WTC11 (cell line): ENCODE measurements at regions not wholly inside any gene's neighbourhood (a gene's known extent, or its start where the extent isn't known, plus 50 kb on each side); places are given as distances from the start of the nearest gene placed in this dataset.
A peak's percentile ranks its signal among the peaks of the same experiment; 100 is the strongest.

Experiments
- ATAC-seq: fragments of 200-7000 bp; cut with Tn5 transposase; 2 replicates; pipeline ENCODE4 v1.10.0; 2021; ENCODE audit warnings: mild to moderate bottlenecking, moderate library complexity
- CTCF ChIA-PET: fragments of 300-600 bp; sonication (Branson Sonifier 250); formaldehyde crosslinking; loops from one replicate; lab custom pipeline; 2021; ENCODE audit warnings: antibody characterized with exemption; lab: Charles Lee
- POLR2A ChIA-PET: fragments of 350-600 bp; sonication (Branson Sonifier 250); formaldehyde crosslinking; loops from one replicate; lab custom pipeline; 2021; ENCODE audit warnings: antibody characterized with exemption; lab: Charles Lee
- DNase-seq: peaks from one replicate; pipeline ENCODE4 v3.0.0; 2021; ENCODE audit warnings: low spot score
- H3K27ac Mint-ChIP-seq: 2 replicates; pipeline ENCODE4 v1.8.0; 2021; ENCODE audit warnings: mixed read lengths
- H3K27me3 Mint-ChIP-seq: 2 replicates; pipeline ENCODE4 v1.8.0; 2021; ENCODE audit warnings: low read depth, mild to moderate bottlenecking, moderate library complexity, mixed read lengths
- H3K36me3 Mint-ChIP-seq: 2 replicates; pipeline ENCODE4 v1.8.0; 2021; ENCODE audit warnings: mixed read lengths
- H3K4me1 Mint-ChIP-seq: 2 replicates; pipeline ENCODE4 v1.8.0; 2022; ENCODE audit warnings: mixed read lengths
- H3K4me3 Mint-ChIP-seq: 2 replicates; pipeline ENCODE4 v1.8.0; 2021; ENCODE audit warnings: mild to moderate bottlenecking, moderate library complexity, mixed read lengths
- H3K9me3 Mint-ChIP-seq: 2 replicates; pipeline ENCODE4 v1.8.0; 2021; ENCODE audit warnings: mixed read lengths
- ERG ChIP-seq: fragments of 250-450 bp; sonication (Bioruptor Pico); IDR thresholded peaks from 2 replicates; pipeline ENCODE4 v1.8.0; 2021; ENCODE audit warnings: mild to moderate bottlenecking
- ETV6 ChIP-seq: sonication (generic); formaldehyde crosslinking; IDR thresholded peaks from 2 replicates; pipeline ENCODE4 v1.8.1; 2022; ENCODE audit warnings: mild to moderate bottlenecking, missing genetic modification reagents
- FOXK1 ChIP-seq: sonication (generic); formaldehyde crosslinking; IDR thresholded peaks from 2 replicates; pipeline ENCODE4 v1.8.0; 2022; ENCODE audit warnings: mild to moderate bottlenecking, moderate library complexity, missing genetic modification reagents
- GABPB1 ChIP-seq: sonication (generic); formaldehyde crosslinking; IDR thresholded peaks from 2 replicates; pipeline ENCODE4 v1.8.1; 2023; ENCODE audit warnings: mild to moderate bottlenecking, missing genetic modification reagents
- GTF2I ChIP-seq: fragments of 250-450 bp; sonication (Bioruptor Pico); conservative IDR thresholded peaks from 2 replicates; pipeline ENCODE4 v1.4.0; 2021; ENCODE audit warnings: mild to moderate bottlenecking
- HMGA2 ChIP-seq: fragments of 250-450 bp; sonication (Bioruptor Pico); IDR thresholded peaks from 2 replicates; pipeline ENCODE4 v1.4.0; 2021; ENCODE audit warnings: mild to moderate bottlenecking, moderate library complexity
- OVOL2 ChIP-seq: fragments of 250-450 bp; sonication (Bioruptor Pico); IDR thresholded peaks from 2 replicates; pipeline ENCODE4 v1.9.0; 2021; ENCODE audit warnings: mild to moderate bottlenecking, borderline replicate concordance
- RORB ChIP-seq: fragments of 250-450 bp; sonication (Bioruptor Pico); IDR thresholded peaks from 2 replicates; pipeline ENCODE4 v1.9.0; 2021; ENCODE audit warnings: mild to moderate bottlenecking
- STAT6 ChIP-seq: sonication (generic); formaldehyde crosslinking; conservative IDR thresholded peaks from 2 replicates; pipeline ENCODE4 v1.8.1; 2023; ENCODE audit warnings: mild to moderate bottlenecking, low read depth, missing genetic modification reagents, moderate library complexity
- TP53 ChIP-seq: sonication (generic); formaldehyde crosslinking; IDR thresholded peaks from 2 replicates; pipeline ENCODE4 v1.8.1; 2023; ENCODE audit warnings: mild to moderate bottlenecking, missing genetic modification reagents
- ZNF263 ChIP-seq: sonication (generic); formaldehyde crosslinking; IDR thresholded peaks from 2 replicates; pipeline ENCODE4 v1.8.1; 2022; ENCODE audit warnings: low read depth, mild to moderate bottlenecking, moderate library complexity, missing genetic modification reagents
- ZNF317 ChIP-seq: sonication (generic); formaldehyde crosslinking; IDR thresholded peaks from 2 replicates; pipeline ENCODE4 v1.8.1; 2023; ENCODE audit warnings: low read depth, mild to moderate bottlenecking, moderate library complexity, missing genetic modification reagents, borderline replicate concordance
- ZNF512 ChIP-seq: sonication (generic); formaldehyde crosslinking; IDR thresholded peaks from 2 replicates; pipeline ENCODE4 v1.8.1; 2022; ENCODE audit warnings: missing genetic modification reagents, borderline replicate concordance
- TF ChIP-seq, protein P1 (sequence below): sonication (generic); formaldehyde crosslinking; IDR thresholded peaks from 2 replicates; pipeline ENCODE4 v1.8.1; 2022; ENCODE audit warnings: low read depth, mild to moderate bottlenecking, moderate library complexity, missing genetic modification reagents, borderline replicate concordance
- TF ChIP-seq, protein P2 (sequence below): sonication (generic); formaldehyde crosslinking; IDR thresholded peaks from 2 replicates; pipeline ENCODE4 v1.8.0; 2022; ENCODE audit warnings: mild to moderate bottlenecking, missing genetic modification reagents
- TF ChIP-seq, protein P3 (sequence below): sonication (generic); formaldehyde crosslinking; IDR thresholded peaks from 2 replicates; pipeline ENCODE4 v1.8.1; 2022; ENCODE audit warnings: mild to moderate bottlenecking, missing genetic modification reagents, moderate library complexity, borderline replicate concordance
- TF ChIP-seq, protein P4 (sequence below): fragments of 250-450 bp; sonication (Bioruptor Pico); conservative IDR thresholded peaks from 2 replicates; pipeline ENCODE4 v1.9.0; 2021; ENCODE audit warnings: mild to moderate bottlenecking
- TF ChIP-seq, protein P5 (sequence below): sonication (generic); formaldehyde crosslinking; IDR thresholded peaks from 2 replicates; pipeline ENCODE4 v1.8.1; 2023; ENCODE audit warnings: mild to moderate bottlenecking, missing genetic modification reagents

DNA sequence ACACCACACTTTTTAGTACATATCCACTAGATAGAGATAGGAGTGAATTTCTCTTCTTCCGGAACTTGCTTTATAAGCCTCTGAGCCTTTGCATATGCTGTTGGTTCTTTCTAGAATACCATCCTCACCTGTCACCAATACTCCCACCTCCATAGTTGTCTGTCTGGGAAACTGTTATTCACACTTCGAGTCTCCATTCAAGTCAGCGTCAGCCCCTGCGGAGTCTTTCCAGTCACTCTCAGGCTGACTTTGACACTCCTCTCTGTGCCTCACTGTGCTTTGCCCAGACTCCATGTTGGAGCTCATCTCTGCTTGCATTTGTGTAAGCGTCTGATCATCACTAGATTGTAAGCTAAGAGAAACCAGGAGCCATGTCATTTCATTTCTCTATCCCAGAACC is 66.5 kb upstream of the NRBF2 start:
- no peak overlapping the region for H3K27ac Mint-ChIP-seq

DNA sequence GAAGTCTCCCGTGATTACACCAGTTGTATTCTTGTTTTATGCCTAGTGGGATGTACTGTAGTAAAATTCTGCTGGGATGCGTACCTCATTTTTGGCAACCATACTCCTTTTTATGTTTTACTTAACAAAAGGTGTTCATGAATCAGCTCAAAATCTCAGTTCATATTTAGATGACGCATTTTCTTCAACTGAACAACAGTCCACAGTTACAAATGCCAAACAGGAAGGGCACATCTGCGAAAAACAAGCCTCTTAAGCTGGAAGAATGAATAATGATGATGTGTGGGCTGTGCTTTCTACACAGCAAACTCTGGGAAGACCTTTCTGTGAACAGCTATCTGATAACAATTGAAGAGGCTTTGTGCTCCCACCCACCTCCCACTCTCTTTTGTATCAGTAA is 68.4 kb upstream of the NRBF2 start:
- DNase-seq: no peak
- TF ChIP-seq TP53 (CRISPR knock-in tag): no peak
- TF ChIP-seq, protein P1, sequence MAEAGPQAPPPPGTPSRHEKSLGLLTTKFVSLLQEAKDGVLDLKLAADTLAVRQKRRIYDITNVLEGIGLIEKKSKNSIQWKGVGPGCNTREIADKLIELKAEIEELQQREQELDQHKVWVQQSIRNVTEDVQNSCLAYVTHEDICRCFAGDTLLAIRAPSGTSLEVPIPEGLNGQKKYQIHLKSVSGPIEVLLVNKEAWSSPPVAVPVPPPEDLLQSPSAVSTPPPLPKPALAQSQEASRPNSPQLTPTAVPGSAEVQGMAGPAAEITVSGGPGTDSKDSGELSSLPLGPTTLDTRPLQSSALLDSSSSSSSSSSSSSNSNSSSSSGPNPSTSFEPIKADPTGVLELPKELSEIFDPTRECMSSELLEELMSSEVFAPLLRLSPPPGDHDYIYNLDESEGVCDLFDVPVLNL (CRISPR knock-in tag): no peak
- TF ChIP-seq RORB (CRISPR knock-in tag): no peak
- no peak for TF ChIP-seq ZNF263 (CRISPR knock-in tag)
- TF ChIP-seq, protein P2, sequence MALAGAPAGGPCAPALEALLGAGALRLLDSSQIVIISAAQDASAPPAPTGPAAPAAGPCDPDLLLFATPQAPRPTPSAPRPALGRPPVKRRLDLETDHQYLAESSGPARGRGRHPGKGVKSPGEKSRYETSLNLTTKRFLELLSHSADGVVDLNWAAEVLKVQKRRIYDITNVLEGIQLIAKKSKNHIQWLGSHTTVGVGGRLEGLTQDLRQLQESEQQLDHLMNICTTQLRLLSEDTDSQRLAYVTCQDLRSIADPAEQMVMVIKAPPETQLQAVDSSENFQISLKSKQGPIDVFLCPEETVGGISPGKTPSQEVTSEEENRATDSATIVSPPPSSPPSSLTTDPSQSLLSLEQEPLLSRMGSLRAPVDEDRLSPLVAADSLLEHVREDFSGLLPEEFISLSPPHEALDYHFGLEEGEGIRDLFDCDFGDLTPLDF (CRISPR knock-in tag): no peak
- TF ChIP-seq, protein P3, sequence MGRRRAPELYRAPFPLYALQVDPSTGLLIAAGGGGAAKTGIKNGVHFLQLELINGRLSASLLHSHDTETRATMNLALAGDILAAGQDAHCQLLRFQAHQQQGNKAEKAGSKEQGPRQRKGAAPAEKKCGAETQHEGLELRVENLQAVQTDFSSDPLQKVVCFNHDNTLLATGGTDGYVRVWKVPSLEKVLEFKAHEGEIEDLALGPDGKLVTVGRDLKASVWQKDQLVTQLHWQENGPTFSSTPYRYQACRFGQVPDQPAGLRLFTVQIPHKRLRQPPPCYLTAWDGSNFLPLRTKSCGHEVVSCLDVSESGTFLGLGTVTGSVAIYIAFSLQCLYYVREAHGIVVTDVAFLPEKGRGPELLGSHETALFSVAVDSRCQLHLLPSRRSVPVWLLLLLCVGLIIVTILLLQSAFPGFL (CRISPR knock-in tag): no peak
- TF ChIP-seq STAT6 (CRISPR knock-in tag): no peak
- TF ChIP-seq HMGA2 (CRISPR knock-in tag): no peak
- TF ChIP-seq ETV6 (CRISPR knock-in tag): no peak
- TF ChIP-seq GTF2I (CRISPR knock-in tag): no peak
- no peak for TF ChIP-seq ERG (CRISPR knock-in tag)
- TF ChIP-seq, all 79 proteins: peak for 0
- no peak for ATAC-seq
- ChIA-PET CTCF (interaction anchor here (2.2 kb wide), 1 partner anchor 19 kb away, joined by 6 read pairs; no protein-coding TSS in a partner anchor), POLR2A (no interaction called here)
- Mint-ChIP-seq H3K36me3 (no peaks in the 10 kb centered on the region), H3K9me3 (peaks cover 3% of the 10 kb centered on the region; the same call in 1 of the 2 replicates), H3K4me3 (no peak overlapping the region), H3K4me1 (peaks cover 16% of the 10 kb centered on the region), H3K27ac (no peak overlapping the region), H3K27me3 (no peaks in the 10 kb centered on the region)

More for the DNA sequence above, 66.5 kb upstream of the NRBF2 start:
- no peaks in the 10 kb centered on the region for H3K36me3 Mint-ChIP-seq
- H3K4me3 Mint-ChIP-seq: no peak overlapping the region
- CTCF ChIA-PET: no interaction called here
- POLR2A ChIA-PET: no interaction called here
- peaks cover 3% of the 10 kb centered on the region; the same call in 1 of the 2 replicates for H3K9me3 Mint-ChIP-seq
- DNase-seq (no peak), ATAC-seq (no peak)
- peaks cover 12% of the 10 kb centered on the region for H3K4me1 Mint-ChIP-seq
- H3K27me3 Mint-ChIP-seq: no peaks in the 10 kb centered on the region
- TF ChIP-seq GABPB1 (no peak), ZNF317 (CRISPR knock-in tag) (peak; percentile 62; the same call in 1 of the 2 replicates)

DNA sequence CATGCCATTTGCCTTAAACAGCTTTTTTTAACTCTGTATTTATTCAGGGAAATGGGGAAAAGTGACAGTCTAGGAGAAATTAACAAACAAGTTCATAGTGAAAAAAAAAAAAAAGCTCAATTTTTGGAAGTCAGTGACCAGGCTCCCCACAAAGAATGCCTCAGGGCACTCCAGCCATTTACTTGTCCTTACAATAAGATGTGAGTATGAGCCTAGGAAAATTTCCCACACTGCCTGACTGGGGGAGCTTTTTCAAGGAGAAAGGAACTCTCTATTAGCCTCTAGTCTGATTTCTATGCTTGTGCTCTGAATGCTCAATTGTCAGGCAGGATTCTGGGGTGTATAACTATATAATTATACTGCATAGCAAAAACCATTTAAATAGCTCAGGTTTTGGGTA is 74.9 kb upstream of the NRBF2 start:
- ATAC-seq (no peak), DNase-seq (no peak)
- H3K27ac Mint-ChIP-seq: no peak overlapping the region
- H3K9me3 Mint-ChIP-seq: peaks cover 7% of the 10 kb centered on the region; the same call in 1 of the 2 replicates
- ChIA-PET POLR2A (interaction anchor here (1.2 kb wide), 1 partner anchor 77 kb away, joined by 3 read pairs; no protein-coding TSS in a partner anchor), CTCF (interaction anchor here (0.7 to 2.3 kb wide), 3 partner anchors 25 to 422 kb away, joined by 3 to 7 read pairs (median 3); no protein-coding TSS in a partner anchor)
- no peak overlapping the region for H3K4me3 Mint-ChIP-seq
- no peaks in the 10 kb centered on the region for H3K36me3 Mint-ChIP-seq
- H3K27me3 Mint-ChIP-seq: no peaks in the 10 kb centered on the region
- H3K4me1 Mint-ChIP-seq: peaks cover 15% of the 10 kb centered on the region
- TF ChIP-seq, protein P4, sequence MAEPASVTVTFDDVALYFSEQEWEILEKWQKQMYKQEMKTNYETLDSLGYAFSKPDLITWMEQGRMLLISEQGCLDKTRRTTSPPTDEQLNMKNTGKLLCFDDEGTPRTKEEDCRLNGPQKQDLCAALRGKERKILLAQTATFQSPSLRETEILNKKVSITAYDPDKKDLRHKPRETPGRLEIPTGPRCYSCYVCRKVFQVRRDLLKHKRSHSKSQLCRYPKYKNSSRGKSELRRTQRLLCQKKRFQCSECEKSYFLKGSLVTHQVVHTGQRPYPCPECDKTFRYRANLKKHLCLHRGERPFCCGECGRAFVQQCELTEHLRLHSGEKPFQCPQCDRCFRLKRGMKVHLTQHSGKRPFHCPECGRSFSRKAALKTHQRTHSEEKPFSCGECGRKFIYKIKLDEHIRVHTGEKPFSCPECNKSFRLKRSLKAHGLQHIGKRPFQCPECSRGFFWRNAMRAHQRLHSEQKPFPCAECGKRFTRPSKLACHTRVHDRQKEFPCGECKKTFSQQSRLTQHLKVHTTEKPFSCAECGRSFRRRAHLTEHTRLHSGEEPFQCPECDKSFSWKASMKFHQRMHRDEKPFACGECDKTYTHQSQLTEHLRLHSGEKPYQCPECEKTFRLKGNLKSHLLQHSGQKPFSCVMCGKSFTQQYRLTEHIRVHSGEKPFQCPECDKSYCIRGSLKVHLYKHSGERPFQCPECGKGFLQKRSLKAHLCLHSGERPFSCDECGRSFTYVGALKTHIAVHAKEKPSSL (CRISPR knock-in tag): no peak
- TF ChIP-seq FOXK1 (CRISPR knock-in tag) (no peak), OVOL2 (CRISPR knock-in tag) (no peak), ZNF512 (no peak)
- TF ChIP-seq, protein P5, sequence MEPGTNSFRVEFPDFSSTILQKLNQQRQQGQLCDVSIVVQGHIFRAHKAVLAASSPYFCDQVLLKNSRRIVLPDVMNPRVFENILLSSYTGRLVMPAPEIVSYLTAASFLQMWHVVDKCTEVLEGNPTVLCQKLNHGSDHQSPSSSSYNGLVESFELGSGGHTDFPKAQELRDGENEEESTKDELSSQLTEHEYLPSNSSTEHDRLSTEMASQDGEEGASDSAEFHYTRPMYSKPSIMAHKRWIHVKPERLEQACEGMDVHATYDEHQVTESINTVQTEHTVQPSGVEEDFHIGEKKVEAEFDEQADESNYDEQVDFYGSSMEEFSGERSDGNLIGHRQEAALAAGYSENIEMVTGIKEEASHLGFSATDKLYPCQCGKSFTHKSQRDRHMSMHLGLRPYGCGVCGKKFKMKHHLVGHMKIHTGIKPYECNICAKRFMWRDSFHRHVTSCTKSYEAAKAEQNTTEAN (CRISPR knock-in tag): no peak
